AG04450 (cell line): ENCODE measurements at regions not wholly inside any gene's neighbourhood (a gene's known extent, or its start where the extent isn't known, plus 50 kb on each side); places are given as distances from the start of the nearest gene placed in this dataset.

ENCODE experiments used
- CTCF ChIA-PET: fragments of 300-600, 350-600 bp; formaldehyde crosslinking; extraction: SDS; loops from one replicate; lab custom pipeline; 2022; ENCODE audit warnings: antibody characterized with exemption, inconsistent platforms; lab: Charles Lee
- POLR2A ChIA-PET: fragments of 350-600 bp; formaldehyde crosslinking; extraction: SDS; loops from one replicate; lab custom pipeline; 2021; ENCODE audit warnings: antibody characterized with exemption, inconsistent platforms; lab: Yijun Ruan, JAX
- DNase-seq: peaks from one replicate; pipeline ENCODE4 v3.0.0-alpha.2; 2011; ENCODE audit warnings: low read depth, low spot score
- H3K27ac ChIP-seq: one replicate; pipeline ENCODE4 v1.5.1; 2012; ENCODE audit warnings: low read depth, low read length, control low read depth
- H3K27me3 ChIP-seq: one replicate; pipeline ENCODE4 v1.6.0; 2012; ENCODE audit warnings: low read length; ENCODE audit not compliant: control insufficient read depth, insufficient read depth
- H3K4me3 ChIP-seq: 2 replicates; pipeline ENCODE4 v1.5.1; 2011; ENCODE audit warnings: mild to moderate bottlenecking, low read depth, low read length, control low read depth
- H3K9me3 ChIP-seq: 2 replicates; pipeline ENCODE4 v1.5.1; 2012; ENCODE audit warnings: low read length; ENCODE audit not compliant: control insufficient read depth, insufficient read depth
- TF ChIP-seq, protein P1 (sequence below): IDR thresholded peaks from 2 replicates; pipeline ENCODE4 v1.5.1; 2011; ENCODE audit warnings: low read depth, low read length, control low read depth, inconsistent platforms

- H3K4me3 ChIP-seq = no peak overlapping the region
- no peak overlapping the region for H3K27ac ChIP-seq
- TF ChIP-seq, protein P1, sequence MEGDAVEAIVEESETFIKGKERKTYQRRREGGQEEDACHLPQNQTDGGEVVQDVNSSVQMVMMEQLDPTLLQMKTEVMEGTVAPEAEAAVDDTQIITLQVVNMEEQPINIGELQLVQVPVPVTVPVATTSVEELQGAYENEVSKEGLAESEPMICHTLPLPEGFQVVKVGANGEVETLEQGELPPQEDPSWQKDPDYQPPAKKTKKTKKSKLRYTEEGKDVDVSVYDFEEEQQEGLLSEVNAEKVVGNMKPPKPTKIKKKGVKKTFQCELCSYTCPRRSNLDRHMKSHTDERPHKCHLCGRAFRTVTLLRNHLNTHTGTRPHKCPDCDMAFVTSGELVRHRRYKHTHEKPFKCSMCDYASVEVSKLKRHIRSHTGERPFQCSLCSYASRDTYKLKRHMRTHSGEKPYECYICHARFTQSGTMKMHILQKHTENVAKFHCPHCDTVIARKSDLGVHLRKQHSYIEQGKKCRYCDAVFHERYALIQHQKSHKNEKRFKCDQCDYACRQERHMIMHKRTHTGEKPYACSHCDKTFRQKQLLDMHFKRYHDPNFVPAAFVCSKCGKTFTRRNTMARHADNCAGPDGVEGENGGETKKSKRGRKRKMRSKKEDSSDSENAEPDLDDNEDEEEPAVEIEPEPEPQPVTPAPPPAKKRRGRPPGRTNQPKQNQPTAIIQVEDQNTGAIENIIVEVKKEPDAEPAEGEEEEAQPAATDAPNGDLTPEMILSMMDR = no peak
- DNase-seq = no peak
- ChIA-PET POLR2A (no interaction called here), CTCF (no interaction called here)
- H3K9me3 ChIP-seq = peaks cover 14% of the 10 kb centered on the region
- H3K27me3 ChIP-seq = no peaks in the 10 kb centered on the region
These were observed 333.8 kb downstream of the HAPSTR1 start for GRCh38 chr16:9425236-9425635.

GRCh38 chr16:9428355-9429005 is 337.0 kb downstream of the HAPSTR1 start:
- no peak for DNase-seq
- ChIA-PET POLR2A (no interaction called here), CTCF (no interaction called here)
- Histone ChIP-seq H3K9me3 (peaks cover 11% of the 10 kb centered on the region), H3K4me3 (no peak overlapping the region), H3K27ac (no peak overlapping the region), H3K27me3 (no peaks in the 10 kb centered on the region)
- TF ChIP-seq, protein P1 = no peak

DNA sequence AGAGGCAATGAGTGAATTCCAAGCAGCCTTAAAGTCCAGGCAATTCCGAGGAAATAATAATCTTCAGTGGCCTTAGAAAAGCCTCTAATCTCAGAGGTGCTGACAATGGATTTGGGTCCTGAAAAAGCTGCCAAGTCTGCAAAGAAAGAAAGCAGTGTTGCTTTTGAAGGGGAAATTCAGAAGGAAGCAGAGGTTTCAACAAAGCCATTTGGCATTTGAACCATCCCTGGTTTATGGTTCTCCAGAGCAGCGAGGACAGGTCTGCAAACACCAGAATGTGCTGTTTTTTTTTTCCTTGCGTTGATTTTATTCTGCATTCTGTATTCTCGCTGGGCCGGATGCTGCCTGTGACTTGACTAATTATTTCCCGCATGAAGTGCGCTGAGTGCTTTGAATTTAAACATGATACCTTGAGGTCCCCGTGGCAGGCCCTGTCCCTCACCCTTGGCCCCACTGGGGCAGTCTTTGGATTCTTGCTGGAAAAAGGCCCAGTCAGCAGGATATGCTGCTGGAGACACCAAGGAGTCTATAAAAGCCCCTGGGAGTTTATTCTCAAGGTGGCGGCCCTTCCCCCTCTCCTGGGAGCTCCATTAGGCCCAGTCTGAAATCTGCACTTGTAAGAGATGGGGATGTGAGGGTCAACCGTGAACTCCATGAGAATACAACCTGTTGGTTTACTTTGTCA is 338.3 kb downstream of the HAPSTR1 start:
- peaks cover 7% of the 10 kb centered on the region for H3K9me3 ChIP-seq
- no peak for DNase-seq
- no peaks in the 10 kb centered on the region for H3K27me3 ChIP-seq
- ChIA-PET CTCF (no interaction called here), POLR2A (no interaction called here)
- no peak overlapping the region for H3K27ac ChIP-seq
- TF ChIP-seq, protein P1 = no peak
- no peak overlapping the region for H3K4me3 ChIP-seq

DNA sequence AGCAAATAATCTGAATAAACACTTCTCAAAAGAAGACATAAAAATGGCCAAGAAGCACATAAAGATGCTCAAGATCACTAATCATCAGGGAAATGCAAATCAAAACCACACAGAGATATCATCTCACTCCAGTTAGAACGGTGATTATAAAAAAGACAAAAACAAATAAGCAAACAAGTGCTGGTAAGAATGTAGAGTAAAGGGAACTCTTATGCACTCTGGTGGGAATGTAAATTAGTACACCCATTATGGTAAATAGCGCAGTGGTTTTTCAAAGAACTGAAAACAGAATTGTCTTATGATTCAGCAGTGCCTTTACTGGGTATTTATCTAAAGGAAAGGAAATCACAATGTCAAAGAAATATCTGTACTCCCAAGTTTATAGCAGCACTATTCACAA is 343.2 kb downstream of the HAPSTR1 start:
- Histone ChIP-seq H3K4me3 (no peak overlapping the region), H3K27ac (no peak overlapping the region), H3K27me3 (no peaks in the 10 kb centered on the region), H3K9me3 (peaks cover 12% of the 10 kb centered on the region)
- DNase-seq = no peak
- ChIA-PET CTCF (no interaction called here), POLR2A (no interaction called here)
- TF ChIP-seq, protein P1 = no peak

- TF ChIP-seq, protein P1 = no peak
- Histone ChIP-seq H3K27ac (no peak overlapping the region), H3K4me3 (no peak overlapping the region), H3K27me3 (no peaks in the 10 kb centered on the region), H3K9me3 (peaks cover 11% of the 10 kb centered on the region)
- ChIA-PET POLR2A (no interaction called here), CTCF (no interaction called here)
- no peak for DNase-seq
These were observed 344.7 kb downstream of the HAPSTR1 start for GRCh38 chr16:9436175-9436574.
